ENCODE measurements at regions not wholly inside any gene's neighbourhood (a gene's known extent, or its start where the extent isn't known, plus 50 kb on each side); places are given as distances from the start of the nearest gene placed in this dataset.

GRCh38 chr2:204272089-204272488 is 273.2 kb upstream of the PARD3B start:
- no peak for TF ChIP-seq POLR2A (IDR thresholded peaks at IDR 0.05)
- TF ChIP-seq POLR2AphosphoS5 (IDR thresholded peaks at IDR 0.05) = no peak
- TF ChIP-seq CTCF (IDR thresholded peaks at IDR 0.05) = no peak
- Histone ChIP-seq H3K27ac (no peak overlapping the region), H3K36me3 (no peaks in the 10 kb centered on the region), H3K4me1 (replicated peaks) (no peaks in the 10 kb centered on the region), H3K27me3 (replicated peaks; ENCODE audit: insufficient read depth) (no peaks in the 10 kb centered on the region), H3K4me3 (no peak overlapping the region), H3K9me3 (no peaks in the 10 kb centered on the region)
- 78% methylated on average over 3 of the region's 3 CpGs for WGBS
- no peak for DNase-seq (ENCODE audit: low spot score)
- intact Hi-C loops (cut with DNase I) = no loop called here

GRCh38 chr2:204272610-204273287 is 272.5 kb upstream of the PARD3B start:
- TF ChIP-seq CTCF (IDR thresholded peaks at IDR 0.05) = no peak
- TF ChIP-seq POLR2A (IDR thresholded peaks at IDR 0.05) = no peak
- TF ChIP-seq POLR2AphosphoS5 (IDR thresholded peaks at IDR 0.05) = no peak
- Histone ChIP-seq H3K4me3 (no peak overlapping the region), H3K27me3 (replicated peaks; ENCODE audit: insufficient read depth) (no peaks in the 10 kb centered on the region), H3K27ac (no peak overlapping the region), H3K4me1 (replicated peaks) (no peaks in the 10 kb centered on the region), H3K36me3 (no peaks in the 10 kb centered on the region), H3K9me3 (no peaks in the 10 kb centered on the region)
- DNase-seq (ENCODE audit: low spot score) = no peak
- 86% methylated on average over 2 of the region's 2 CpGs for WGBS
- intact Hi-C loops (cut with DNase I) = no loop called here

- no peak overlapping the region for H3K4me3 ChIP-seq
- no peaks in the 10 kb centered on the region for H3K27me3 ChIP-seq (replicated peaks; ENCODE audit: insufficient read depth)
- H3K4me1 ChIP-seq (replicated peaks) = no peaks in the 10 kb centered on the region
- intact Hi-C loops (cut with DNase I) = no loop called here
- WGBS = 90% methylated on average over 2 of the region's 2 CpGs
- TF ChIP-seq CTCF (IDR thresholded peaks at IDR 0.05) = no peak
- TF ChIP-seq POLR2AphosphoS5 (IDR thresholded peaks at IDR 0.05) = no peak
- no peak for TF ChIP-seq POLR2A (IDR thresholded peaks at IDR 0.05)
- no peaks in the 10 kb centered on the region for H3K36me3 ChIP-seq
- H3K27ac ChIP-seq = no peak overlapping the region
- no peak for DNase-seq (ENCODE audit: low spot score)
- no peaks in the 10 kb centered on the region for H3K9me3 ChIP-seq
Measured at GRCh38 chr2:204274429-204274828, 270.8 kb upstream of the PARD3B start.

- TF ChIP-seq POLR2AphosphoS5 (IDR thresholded peaks at IDR 0.05) = no peak
- no peak for TF ChIP-seq CTCF (IDR thresholded peaks at IDR 0.05)
- no peak for TF ChIP-seq POLR2A (IDR thresholded peaks at IDR 0.05)
- WGBS = 73% methylated on average over 2 of the region's 2 CpGs
- no peaks in the 10 kb centered on the region for H3K9me3 ChIP-seq
Measured at GRCh38 chr2:204274991-204275390, 270.3 kb upstream of the PARD3B start.

GRCh38 chr2:204277226-204277625 is 268.0 kb upstream of the PARD3B start:
- Histone ChIP-seq H3K9me3 (no peaks in the 10 kb centered on the region), H3K4me1 (replicated peaks) (no peaks in the 10 kb centered on the region), H3K27ac (no peak overlapping the region), H3K36me3 (no peaks in the 10 kb centered on the region), H3K4me3 (no peak overlapping the region), H3K27me3 (replicated peaks; ENCODE audit: insufficient read depth) (peaks cover 5% of the 10 kb centered on the region)
- intact Hi-C loops (cut with DNase I) = no loop called here
- DNase-seq (ENCODE audit: low spot score) = no peak
- TF ChIP-seq POLR2AphosphoS5 (IDR thresholded peaks at IDR 0.05) (no peak), CTCF (IDR thresholded peaks at IDR 0.05) (no peak), POLR2A (IDR thresholded peaks at IDR 0.05) (no peak)

More at GRCh38 chr2:204274991-204275390, 270.3 kb upstream of the PARD3B start:
- no peak overlapping the region for H3K4me3 ChIP-seq
- no peak for DNase-seq (ENCODE audit: low spot score)
- H3K36me3 ChIP-seq = no peaks in the 10 kb centered on the region
- H3K4me1 ChIP-seq (replicated peaks) = no peaks in the 10 kb centered on the region
- H3K27me3 ChIP-seq (replicated peaks; ENCODE audit: insufficient read depth) = no peaks in the 10 kb centered on the region
- H3K27ac ChIP-seq = no peak overlapping the region
- intact Hi-C loops (cut with DNase I) = no loop called here

All from prostate gland (tissue), 2 donors.